Jurkat, Clone E6-1 (cell line): ENCODE measurements at regions not wholly inside any gene's neighbourhood (a gene's known extent, or its start where the extent isn't known, plus 50 kb on each side); places are given as distances from the start of the nearest gene placed in this dataset.
"Not testable (repeated sequence)": the region's sequence is repeated elsewhere in the genome, so short reads cannot be mapped to it uniquely, and the experiment has no call there.

ENCODE experiments used
- DNase-seq: peaks from one replicate; pipeline ENCODE4 v3.0.0-alpha.2; 2011; ENCODE audit warnings: low read depth, low spot score
- H3K4me3 ChIP-seq: 2 replicates; pipeline ENCODE4 v1.5.1; 2011; ENCODE audit warnings: mild to moderate bottlenecking, low read length, control low read depth, moderate library complexity

- no peak for DNase-seq
These were observed 333.8 kb downstream of the PREX1 start for GRCh38 chr20:48493966-48494365.

GRCh38 chr20:48493331-48493730, 334.5 kb downstream of the PREX1 start:
- not testable (repeated sequence) for DNase-seq, H3K4me3 ChIP-seq

More at GRCh38 chr20:48493966-48494365, 333.8 kb downstream of the PREX1 start:
- H3K4me3 ChIP-seq: no peak overlapping the region

- no peak for DNase-seq
- H3K4me3 ChIP-seq: no peak overlapping the region
These were observed 335.1 kb downstream of the PREX1 start for GRCh38 chr20:48492715-48493070.

GRCh38 chr20:48492015-48492714, 335.6 kb downstream of the PREX1 start:
- DNase-seq: no peak
- no peak overlapping the region for H3K4me3 ChIP-seq

GRCh38 chr20:48490961-48491831, 336.6 kb downstream of the PREX1 start:
- H3K4me3 ChIP-seq: no peak overlapping the region
- DNase-seq: no peak

GRCh38 chr20:48490341-48490740, 337.5 kb downstream of the PREX1 start:
- DNase-seq, H3K4me3 ChIP-seq: not testable (repeated sequence)

- H3K4me3 ChIP-seq: no peak overlapping the region
- DNase-seq: no peak
These were observed 338.1 kb downstream of the PREX1 start for GRCh38 chr20:48489656-48490055.

- no peak overlapping the region for H3K4me3 ChIP-seq
- no peak for DNase-seq
These were observed 338.7 kb downstream of the PREX1 start for GRCh38 chr20:48489046-48489463.

GRCh38 chr20:48488334-48489034, 339.3 kb downstream of the PREX1 start:
- not testable (repeated sequence) for DNase-seq, H3K4me3 ChIP-seq

GRCh38 chr20:48486065-48486464, 341.7 kb downstream of the PREX1 start:
- DNase-seq: no peak
- H3K4me3 ChIP-seq: no peak overlapping the region

GRCh38 chr20:48485153-48485552, 342.6 kb downstream of the PREX1 start:
- not testable (repeated sequence) for DNase-seq, H3K4me3 ChIP-seq

GRCh38 chr20:48483334-48484066, 344.3 kb downstream of the PREX1 start:
- no peak for DNase-seq

GRCh38 chr20:48482790-48483189, 345.0 kb downstream of the PREX1 start:
- DNase-seq: no peak
- H3K4me3 ChIP-seq: no peak overlapping the region

More at GRCh38 chr20:48483334-48484066, 344.3 kb downstream of the PREX1 start:
- H3K4me3 ChIP-seq: no peak overlapping the region

- DNase-seq: no peak
- no peak overlapping the region for H3K4me3 ChIP-seq
These were observed 347.5 kb downstream of the PREX1 start for GRCh38 chr20:48480216-48480772.

- no peak overlapping the region for H3K4me3 ChIP-seq
- DNase-seq: no peak
These were observed 348.8 kb downstream of the PREX1 start for GRCh38 chr20:48478806-48479585.

- no peak for DNase-seq
- no peak overlapping the region for H3K4me3 ChIP-seq
These were observed 349.4 kb downstream of the PREX1 start for GRCh38 chr20:48478370-48478769.

GRCh38 chr20:48476854-48477253, 350.9 kb downstream of the PREX1 start:
- no peak overlapping the region for H3K4me3 ChIP-seq
- DNase-seq: no peak

GRCh38 chr20:48474022-48474421, 353.8 kb downstream of the PREX1 start:
- DNase-seq: no peak
- H3K4me3 ChIP-seq: no peak overlapping the region
